Umbilical cord (tissue), 1 donor: ENCODE measurements at regions not wholly inside any gene's neighbourhood (a gene's known extent, or its start where the extent isn't known, plus 50 kb on each side); places are given as distances from the start of the nearest gene placed in this dataset.
A peak's percentile ranks its signal among the peaks of the same experiment; 100 is the strongest.
"Not testable (repeated sequence)": the region's sequence is repeated elsewhere in the genome, so short reads cannot be mapped to it uniquely, and the experiment has no call there.

Experiments used
- DNase-seq: peaks from one replicate; pipeline ENCODE4 v3.0.0-alpha.2; 2015; ENCODE audit warnings: low spot score

DNA sequence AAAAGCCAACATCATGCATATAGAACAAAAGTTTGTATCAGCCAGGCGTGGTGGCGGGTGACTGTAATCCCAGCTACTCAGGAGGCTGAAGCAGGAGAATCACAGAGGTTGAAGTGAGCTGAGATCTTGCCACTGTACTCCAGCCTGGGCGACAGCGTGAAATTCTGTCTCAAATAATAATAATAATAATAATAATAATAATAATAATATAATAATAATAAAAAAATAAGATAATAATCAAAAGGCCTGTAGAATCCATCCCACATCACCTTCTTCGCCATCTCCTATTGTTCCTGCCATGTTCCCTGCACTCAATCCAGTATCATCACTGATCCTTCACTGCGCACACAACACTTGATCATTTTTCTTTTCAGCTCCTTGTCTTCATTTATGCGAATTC, 619.3 kb upstream of the ADARB2 start:
- DNase-seq: no peak

DNA sequence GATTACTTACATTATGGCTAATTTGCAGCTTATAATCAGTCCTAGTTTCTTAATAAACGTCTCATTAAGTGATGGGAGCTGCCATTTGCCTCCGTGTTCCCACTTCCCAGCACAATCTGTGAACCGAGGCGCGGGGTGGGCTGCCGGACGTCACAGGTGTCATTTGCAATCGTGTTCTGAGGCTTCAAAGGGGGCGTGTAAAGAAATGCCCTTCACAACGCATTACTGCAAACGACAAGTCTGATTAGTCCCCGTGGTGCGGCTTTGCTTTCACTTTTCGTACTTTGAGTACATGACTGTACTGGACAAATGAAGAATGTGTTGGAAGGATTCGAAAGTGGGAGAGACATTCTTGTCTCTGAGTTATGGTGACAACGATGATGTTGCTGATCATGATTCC, 614.2 kb upstream of the ADARB2 start:
- no peak for DNase-seq

DNA sequence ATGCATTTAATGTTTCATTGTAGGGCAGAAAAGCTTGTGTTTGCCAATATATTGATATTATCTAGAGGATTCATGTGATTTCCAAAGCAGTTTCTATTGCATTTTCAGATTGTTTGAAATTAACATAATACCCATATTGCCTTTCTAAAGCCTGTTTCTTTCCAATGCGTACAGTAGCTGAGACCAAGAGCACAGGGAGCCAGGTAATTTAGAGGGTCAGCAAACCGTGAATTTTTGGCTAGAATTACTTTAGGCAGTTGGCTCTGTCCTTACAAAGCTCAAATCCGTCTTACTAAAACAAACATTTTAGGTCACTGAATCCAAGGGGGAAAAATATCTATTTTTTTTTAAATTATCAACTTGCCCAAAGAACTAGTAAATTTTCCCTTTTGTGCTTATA, 604.9 kb upstream of the ADARB2 start:
- DNase-seq: no peak

DNA sequence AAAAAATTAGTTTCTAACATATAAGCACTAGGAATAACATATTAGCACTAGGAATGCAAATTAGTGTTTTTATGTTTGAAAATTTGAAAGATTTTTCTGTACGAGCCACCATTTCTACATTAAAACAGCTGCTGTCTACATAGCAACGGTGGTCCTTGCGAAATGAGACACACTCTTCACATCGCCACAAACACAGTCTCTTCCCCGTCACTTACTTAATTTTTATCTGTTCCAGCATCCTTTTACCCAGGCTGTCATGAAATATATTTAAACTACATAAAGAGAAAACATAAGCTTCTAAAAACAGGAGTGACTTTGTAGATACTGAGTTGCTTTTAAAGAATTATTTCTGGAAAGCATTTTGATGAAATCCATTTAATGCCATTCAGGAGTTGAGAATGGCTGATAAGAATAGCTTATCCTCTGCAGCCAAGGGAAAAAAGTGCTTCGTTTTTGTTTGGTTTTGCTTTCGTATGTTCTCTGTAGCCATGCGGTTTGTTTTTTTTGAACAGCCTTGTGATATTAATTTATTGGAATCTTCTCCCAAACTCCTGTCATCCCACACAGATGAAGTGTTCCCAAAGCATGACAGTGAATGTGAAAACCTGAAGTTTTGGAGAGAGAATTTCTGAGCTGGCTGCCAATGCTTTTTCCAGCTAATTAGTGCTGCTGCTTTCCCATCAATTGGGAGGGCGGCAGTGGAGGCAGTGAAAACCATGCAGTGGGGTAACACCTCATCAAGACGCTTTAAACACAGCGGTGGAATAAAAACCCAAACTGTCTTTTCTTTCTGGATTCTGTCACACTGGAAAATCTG, 603.7 kb upstream of the ADARB2 start:
- DNase-seq: peak; percentile 2

DNA sequence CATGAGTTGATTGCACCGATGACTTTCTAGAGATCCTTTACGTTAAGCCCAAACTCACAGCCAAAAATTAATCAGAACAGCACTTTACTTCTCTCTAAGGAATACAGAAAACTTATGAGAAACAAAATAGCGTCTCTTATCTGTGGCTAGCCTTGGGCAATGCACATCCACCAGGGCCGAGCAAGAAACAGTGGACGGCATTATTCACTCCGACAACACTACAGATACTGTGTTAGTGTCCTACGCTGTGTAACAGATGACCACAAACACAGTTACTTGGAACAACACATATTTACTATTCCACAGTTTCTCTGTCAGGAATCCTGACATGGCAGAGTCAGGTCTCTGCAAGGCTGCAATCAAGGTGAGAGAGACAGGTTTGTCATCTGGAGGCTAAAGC, 598.3 kb upstream of the ADARB2 start:
- DNase-seq: no peak

DNA sequence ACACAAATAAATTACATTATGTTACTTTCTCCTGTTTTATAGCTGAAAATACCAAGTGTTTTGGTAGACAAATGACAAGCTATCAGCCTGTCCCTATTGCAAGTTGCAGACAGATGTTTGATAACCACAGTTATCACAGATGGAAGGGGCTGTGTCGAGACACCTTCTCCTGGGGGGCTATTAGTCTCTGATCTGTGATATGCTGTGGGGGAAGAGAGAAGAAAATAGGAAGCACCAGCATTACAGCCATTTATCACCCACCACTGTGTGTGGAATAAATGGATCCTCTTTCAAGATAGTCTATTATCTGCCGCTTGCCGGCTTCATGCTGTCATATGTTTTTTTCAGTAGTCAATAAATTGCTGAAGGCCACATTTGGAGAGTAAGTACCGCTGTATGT, 597.2 kb upstream of the ADARB2 start:
- DNase-seq: no peak

DNA sequence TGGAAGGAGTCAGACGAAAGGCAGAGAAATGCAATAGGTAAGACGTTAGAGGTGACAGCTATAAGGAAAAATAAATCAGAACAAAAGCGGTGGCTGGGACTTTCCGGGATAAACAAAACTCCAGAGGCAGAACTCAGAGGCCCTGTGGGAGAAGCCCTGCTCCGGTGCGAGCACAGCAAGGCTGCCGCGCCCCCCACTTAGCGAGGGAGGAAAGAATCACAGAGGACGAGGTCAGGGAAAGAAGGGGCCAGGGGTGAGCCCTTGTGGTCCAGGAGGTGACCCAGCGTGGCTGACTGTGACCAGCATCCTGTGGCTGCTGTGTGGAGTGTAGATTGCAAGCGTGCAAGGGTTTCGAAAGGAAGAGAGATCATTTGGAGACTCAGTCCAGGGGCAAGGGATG, 591.8 kb upstream of the ADARB2 start:
- no peak for DNase-seq

DNA sequence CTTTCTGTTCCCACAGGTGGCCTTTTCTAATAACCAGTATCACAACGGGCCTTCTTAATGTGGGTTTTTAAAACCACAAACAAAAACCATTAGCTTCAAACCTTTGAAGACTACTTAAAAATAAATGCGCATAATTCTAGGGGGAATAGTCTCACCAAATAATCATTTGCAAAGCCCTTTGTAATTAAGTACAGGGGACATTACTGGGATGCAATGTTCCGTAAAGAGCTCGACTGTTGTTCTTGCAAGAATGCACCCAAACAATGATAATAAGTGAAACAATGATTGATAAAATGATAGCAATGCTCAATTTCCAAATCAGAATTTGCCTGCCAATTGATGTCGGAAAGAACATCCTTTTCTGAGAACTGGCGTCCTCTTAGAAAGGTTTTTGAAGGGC, 589.1 kb upstream of the ADARB2 start:
- no peak for DNase-seq

DNA sequence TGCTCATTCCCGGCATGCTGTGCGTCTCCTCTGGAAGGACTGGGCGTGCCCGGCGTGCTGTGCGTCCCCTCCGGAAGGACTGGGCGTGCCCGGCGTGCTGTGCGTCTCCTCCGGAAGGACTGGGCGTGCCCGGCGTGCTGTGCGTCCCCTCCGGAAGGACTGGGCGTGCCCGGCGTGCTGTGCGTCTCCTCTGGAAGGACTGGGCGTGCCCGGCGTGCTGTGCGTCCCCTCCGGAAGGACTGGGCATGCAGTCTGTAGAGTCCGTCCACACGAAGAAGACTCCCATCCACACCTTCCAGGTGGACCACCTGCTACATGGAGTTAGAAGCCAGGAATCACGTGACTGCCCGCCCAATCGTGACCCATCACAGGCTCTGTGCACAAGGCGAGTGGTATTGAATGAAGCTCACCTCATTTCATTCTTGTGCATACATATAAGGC, 577.7 kb upstream of the ADARB2 start:
- not testable (repeated sequence) for DNase-seq

DNA sequence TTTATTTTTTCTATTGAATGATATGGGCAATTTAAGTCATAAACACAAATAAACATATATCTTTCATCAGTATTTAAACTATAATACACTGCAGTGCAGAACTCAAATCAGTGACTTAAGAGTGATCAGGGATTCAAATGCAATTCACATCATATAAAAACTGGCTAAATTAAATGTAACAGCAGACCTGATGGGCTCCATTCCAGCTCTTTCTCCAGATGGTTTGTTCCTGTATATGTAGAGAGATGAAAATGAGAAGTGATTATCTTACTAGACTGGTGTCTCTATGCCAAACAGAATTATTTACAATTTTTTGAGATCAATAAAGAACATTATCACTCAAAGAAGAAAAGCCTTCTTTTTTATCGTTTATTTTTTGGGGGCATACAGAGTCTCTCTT, 568.8 kb upstream of the ADARB2 start:
- no peak for DNase-seq

DNA sequence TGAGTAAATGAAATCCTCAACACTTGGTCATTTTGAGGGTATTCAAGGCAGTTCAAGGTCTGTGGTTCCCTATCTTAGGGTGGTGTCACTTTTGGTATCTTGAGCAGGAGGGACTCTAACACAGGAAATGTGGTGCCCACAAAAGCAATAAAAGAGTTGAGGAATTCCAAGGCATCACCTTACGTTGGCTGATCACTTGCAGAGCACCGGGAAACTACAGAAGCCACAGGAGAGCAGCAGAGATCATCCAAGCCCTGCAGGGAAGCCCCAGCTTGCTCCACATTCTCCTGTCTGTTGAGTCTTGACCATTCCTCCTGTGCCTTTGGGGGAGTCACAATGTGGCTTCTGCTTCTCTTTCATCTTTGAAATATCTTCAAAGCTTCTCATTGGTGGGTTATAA, 565.8 kb upstream of the ADARB2 start:
- DNase-seq: no peak

DNA sequence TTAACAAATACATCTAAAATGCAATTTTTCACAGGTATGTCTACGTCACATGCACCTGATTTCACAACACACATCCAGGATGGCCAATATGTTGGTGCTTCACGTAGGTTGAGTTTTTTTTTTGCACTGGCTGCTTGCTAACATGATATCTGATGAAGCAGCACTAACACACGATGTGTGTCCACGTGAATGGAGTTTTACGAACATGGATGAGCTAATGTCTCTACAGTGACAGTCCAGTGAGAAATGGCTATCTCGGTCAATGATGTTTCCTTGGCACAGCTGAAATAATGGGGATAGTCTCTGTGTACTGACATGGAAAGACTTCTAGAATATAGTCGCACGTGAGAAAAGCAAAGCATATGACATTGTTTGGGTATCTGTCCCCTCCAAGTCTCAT, 563.9 kb upstream of the ADARB2 start:
- no peak for DNase-seq

DNA sequence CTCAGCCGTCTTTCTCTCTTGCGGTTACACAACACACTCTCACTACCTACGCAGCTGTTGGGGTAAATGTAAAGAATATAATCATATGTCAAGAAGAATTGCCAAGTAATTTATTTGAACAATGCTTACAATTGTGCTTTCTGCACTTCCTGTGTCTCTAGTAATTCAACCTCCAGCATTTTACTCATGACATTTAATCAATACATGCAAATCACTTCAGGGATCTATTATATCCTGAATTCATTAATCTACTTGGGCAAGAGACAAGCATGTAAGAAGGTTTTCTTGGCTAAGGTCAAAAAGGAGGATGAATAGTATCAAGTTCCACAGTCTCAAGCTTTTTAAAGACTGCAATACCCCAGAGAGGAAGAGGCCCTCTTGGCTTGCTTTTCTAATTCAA, 562.9 kb upstream of the ADARB2 start:
- no peak for DNase-seq

DNA sequence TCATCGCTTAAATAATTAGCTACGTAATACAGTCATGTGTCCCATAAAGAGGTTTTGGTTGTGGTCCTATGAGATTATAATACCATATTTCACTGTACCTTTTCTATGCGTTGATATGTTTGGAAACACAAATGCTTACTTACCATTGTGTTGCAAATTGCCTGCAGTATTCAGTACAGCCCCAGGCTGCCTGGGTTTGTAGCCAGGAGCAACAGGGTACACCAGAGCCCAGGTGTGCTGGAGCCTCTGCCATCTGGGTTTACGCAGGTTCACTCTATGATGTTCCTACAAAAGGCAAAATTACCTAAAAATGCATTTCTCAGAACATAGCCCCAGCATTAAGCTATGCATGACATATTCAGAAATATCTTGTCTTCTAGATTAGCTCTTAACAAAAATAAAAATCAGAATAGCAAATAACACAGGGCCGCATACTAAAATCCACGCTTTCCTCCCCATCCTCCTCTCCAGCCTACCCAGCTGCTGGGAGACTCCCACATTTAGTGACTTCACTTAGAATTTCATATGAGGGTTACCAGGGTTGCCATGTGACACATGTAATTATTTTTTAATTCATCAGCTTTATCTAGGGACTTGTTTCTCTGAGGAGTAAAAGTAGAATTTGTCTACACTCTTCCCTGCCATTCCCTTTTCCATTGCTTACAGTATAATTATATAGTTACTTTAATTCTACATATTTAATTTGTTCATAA, 559.0 kb upstream of the ADARB2 start:
- DNase-seq: no peak

DNA sequence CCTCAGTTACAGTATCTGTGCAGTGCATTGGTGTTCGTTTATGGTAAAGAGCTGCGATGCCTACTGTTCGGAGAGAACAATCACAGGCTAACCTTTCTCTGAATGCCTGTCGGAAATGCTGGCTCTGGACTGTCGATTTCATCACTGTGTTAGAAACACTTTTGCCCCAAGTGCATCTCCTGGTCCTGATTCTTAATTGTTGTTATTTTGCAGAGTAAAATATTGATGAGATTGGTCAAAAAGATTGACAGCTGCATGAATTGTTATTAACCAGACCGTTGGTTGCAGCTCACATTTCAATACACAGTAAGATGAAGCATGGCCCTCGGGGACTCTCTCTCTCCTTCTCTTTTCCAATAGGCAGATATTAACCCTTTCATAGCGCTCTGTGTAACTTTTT, 557.4 kb upstream of the ADARB2 start:
- DNase-seq: no peak

DNA sequence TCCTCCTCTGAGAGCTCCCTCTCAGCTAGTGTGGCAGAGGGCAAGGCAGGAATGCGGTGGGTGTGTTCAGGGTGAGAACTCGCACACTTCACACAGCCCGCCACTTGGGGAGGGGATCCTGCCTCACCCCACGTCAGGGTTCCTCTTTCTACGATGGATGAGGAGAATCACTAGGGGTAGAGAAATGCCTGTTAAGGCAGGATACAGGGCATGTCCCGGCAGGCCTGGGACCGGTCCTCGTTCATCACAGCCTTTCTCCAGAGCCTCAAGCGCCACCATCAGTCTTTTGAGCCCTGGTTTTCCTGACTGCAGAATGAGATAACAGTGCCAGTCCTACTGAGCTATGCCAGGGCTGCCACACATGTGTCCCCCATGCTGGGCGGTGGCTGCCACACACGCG, 546.7 kb upstream of the ADARB2 start:
- peak; percentile 16 for DNase-seq

DNA sequence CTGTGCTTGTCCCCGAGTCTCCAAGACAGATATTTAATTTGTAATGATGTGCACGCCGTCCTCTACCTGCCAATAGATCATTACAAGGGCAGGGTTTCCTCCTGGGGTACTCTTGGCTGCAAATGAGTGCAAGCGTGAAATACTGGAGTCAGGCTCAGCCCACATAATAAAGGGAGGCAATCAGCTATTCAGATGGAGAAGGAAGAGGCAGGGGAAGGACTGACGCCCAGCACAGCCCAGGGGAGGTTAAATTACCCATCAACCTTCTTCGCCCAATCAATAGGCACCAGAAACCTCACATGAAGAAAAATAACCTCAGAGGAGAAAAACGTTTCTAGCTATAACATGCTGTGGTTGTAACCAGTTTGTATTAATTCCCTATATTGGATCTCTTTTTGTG, 544.9 kb upstream of the ADARB2 start:
- no peak for DNase-seq

DNA sequence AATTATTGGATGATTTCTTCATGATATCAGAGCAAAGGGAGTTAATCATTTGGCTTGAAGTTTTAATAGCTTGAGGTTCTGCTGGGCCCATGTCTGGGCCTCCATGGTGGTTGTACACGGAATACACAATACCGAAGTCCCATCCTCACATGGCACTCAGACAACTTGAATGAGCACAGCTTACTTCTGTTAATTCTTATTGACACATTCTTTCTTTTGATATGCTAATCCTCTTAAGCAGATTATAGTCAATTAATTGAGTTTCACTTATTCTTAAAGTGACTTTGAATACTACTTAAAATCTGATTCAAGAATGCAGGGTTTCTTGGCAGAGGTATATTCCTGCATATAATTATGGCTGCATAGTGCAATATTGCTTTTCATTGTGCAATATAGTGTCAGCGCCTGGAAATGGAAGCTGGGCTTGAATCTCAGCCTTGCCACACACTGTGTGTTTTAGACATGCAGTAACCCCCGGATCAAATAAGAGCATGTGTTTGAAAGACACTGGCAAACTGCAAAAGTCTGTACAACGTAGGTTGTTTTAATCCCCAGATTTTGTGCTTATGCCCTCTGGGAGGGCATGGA, 543.5 kb upstream of the ADARB2 start:
- no peak for DNase-seq

DNA sequence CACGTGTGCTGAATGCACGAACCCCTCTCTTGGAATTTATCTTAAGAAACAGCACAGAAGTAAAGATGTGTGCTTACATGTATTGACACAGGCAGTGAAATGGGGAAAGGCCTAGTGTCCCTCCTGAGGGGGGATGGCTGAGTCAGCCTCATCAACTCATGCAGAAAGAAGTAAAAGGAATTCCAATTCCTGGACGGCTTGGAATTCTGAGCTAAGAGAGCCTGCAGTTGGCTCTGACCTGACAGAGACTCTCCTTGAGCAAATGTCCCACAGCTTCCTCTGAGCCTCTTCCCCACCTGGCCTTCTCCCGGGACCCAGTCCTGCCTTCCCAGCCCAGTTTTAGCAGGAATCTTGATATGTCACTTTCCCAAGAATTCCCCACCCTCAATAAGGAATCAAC, 542.4 kb upstream of the ADARB2 start:
- DNase-seq: no peak

DNA sequence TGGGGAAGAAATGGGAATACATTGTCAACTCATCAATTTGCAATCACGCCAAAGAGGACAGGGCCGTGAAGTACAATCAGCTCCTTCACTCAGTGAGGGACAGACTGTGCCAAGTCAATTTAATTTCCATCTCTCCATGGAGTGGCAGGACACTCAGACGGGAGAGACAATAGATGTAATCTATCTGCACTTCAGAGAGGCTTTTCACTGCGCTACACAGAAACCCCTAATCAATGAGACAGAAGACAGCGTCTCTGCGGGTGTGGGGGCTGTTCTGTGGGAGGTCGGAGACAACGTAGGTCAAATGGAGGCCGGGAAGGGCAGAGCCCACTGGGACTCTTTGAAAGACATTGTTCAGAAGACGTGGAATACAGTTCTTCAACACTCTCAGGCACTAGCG, 541.0 kb upstream of the ADARB2 start:
- DNase-seq: no peak

DNA sequence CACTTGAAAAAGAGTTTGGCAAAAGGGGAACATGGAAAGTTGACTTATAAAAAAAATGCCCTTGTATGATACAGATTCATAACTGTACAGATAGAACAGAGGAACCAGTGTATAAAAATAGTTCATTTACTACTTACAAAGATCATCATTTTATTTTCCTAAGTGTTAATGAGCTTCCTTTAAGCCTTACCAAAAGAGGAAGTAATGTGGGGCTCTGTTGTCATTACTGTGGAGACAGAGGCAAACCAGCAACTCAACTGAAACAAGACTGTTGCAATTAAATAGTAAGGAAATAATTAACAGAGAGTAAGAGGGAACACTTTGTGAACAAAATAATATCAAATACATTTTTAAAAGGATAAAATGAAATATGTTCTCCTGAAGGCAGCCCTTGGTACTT, 526.2 kb upstream of the ADARB2 start:
- DNase-seq: no peak

DNA sequence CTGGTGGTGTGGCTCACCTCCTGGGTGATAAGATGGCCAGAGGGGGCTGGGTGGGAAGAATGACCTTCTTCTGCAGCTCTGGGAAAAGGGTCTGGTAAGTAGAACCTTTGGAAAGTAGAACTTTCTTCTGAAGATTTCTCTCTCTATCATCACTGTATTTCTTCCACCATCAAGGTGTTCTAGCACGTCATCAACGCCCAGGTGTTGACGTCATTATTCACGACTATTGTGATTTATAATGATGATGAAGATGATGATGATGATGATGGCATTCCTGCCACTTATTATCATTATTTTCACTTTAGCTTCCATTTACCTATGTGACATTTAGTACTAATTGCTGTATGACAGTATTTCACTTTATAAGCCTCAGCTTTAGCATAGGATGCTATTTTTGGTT, 525.6 kb upstream of the ADARB2 start:
- no peak for DNase-seq

DNA sequence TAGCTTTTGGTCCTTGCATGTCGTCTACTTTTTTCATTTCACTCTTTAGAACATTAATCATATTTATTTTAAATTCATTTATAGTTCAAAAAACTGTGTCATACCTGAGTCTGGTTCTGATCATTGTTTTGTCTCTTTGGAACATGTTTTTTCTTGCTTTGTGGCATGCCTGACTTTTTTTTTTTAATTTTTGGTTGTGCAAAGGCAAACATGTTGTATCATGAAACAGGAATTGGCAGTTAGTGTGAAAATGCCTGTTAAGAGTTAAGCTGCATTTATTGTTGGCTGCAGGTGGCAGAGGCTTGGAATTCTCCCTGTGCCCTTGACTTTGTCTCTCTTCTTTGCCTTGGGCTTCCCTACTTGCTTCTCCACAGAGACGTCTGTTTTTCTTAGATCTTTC, 525.0 kb upstream of the ADARB2 start:
- DNase-seq: no peak
